SK-N-SH (cell line): ENCODE measurements at regions not wholly inside any gene's neighbourhood (a gene's known extent, or its start where the extent isn't known, plus 50 kb on each side); places are given as distances from the start of the nearest gene placed in this dataset.

Experiments used
- CTCF ChIA-PET: fragments of 300-600, 350-600 bp; formaldehyde crosslinking; extraction: SDS; loops from one replicate; lab custom pipeline; 2021; lab: Yijun Ruan, JAX
- POLR2A ChIA-PET: fragments of 350-600 bp; sonication (Branson Sonifier 250); formaldehyde crosslinking; extraction: SDS; loops from one replicate; lab custom pipeline; 2020; ENCODE audit warnings: antibody characterized with exemption, inconsistent platforms; lab: Yijun Ruan, JAX
- DNase-seq: peaks from one replicate; pipeline ENCODE4 v3.0.0; 2012
- H2AFZ ChIP-seq: fragments of 200-600 bp; sonication (generic); 2 replicates; pipeline ENCODE4 v1.8.1; 2016; ENCODE audit warnings: antibody characterized with exemption, mild to moderate bottlenecking, low read depth
- H3F3A ChIP-seq: fragments of 200-600 bp; sonication (generic); replicated peaks from 2 replicates; pipeline ENCODE3; 2016; ENCODE audit warnings: antibody characterized with exemption, mild to moderate bottlenecking; ENCODE audit not compliant: insufficient read depth
- H3K27ac ChIP-seq, 2 experiments: fragments of 200-500 bp in 1 of 2; fragments of 200-600 bp in 1 of 2; sonication (Bioruptor generic) in 1 of 2; sonication (generic), shearing (Covaris generic) in 1 of 2; 2 replicates each; pipeline versions ENCODE4 v1.5.1 to v1.6.1; 2014 to 2016; ENCODE audit warnings: low read depth in 2 of 2, inconsistent platforms in 1 of 2, low read length in 1 of 2, mild to moderate bottlenecking in 1 of 2, mixed read lengths in 1 of 2
- H3K27me3 ChIP-seq: fragments of 200-600 bp; sonication (generic), shearing (Covaris generic); 2 replicates; pipeline ENCODE4 v1.6.1; 2016; ENCODE audit warnings: mixed run types; ENCODE audit not compliant: insufficient read depth
- H3K36me3 ChIP-seq, 2 experiments: fragments of 200-500 bp in 1 of 2; fragments of 200-600 bp in 1 of 2; sonication (Bioruptor generic) in 1 of 2; sonication (generic) in 1 of 2; replicated peaks in 1 of 2; 2 replicates each; pipeline versions ENCODE3 to v1.5.1; 2014 to 2016; ENCODE audit warnings: low read length in 1 of 2, mild to moderate bottlenecking in 1 of 2; ENCODE audit not compliant: insufficient read depth in 2 of 2, control insufficient read depth in 1 of 2
- H3K4me1 ChIP-seq, 2 experiments: fragments of 200-500 bp in 1 of 2; fragments of 200-600 bp in 1 of 2; sonication (Bioruptor generic) in 1 of 2; sonication (generic), shearing (Covaris generic) in 1 of 2; 2 replicates each; pipeline versions ENCODE4 v1.5.1 to v1.6.1; 2014 to 2016; ENCODE audit warnings: low read depth in 1 of 2, low read length in 1 of 2, mixed run types in 1 of 2; ENCODE audit not compliant: insufficient read depth in 2 of 2, control insufficient read depth in 1 of 2
- H3K4me2 ChIP-seq: fragments of 200-600 bp; sonication (generic), shearing (Covaris generic); 2 replicates; pipeline ENCODE4 v1.6.1; 2017; ENCODE audit warnings: mixed run types
- H3K4me3 ChIP-seq, 2 experiments: fragments of 200-500 bp in 1 of 2; fragments of 200-600 bp in 1 of 2; sonication (Bioruptor generic) in 1 of 2; sonication (generic), shearing (Covaris generic) in 1 of 2; 2 replicates each; pipeline versions ENCODE4 v1.5.1 to v1.8.1; 2014 to 2016; ENCODE audit warnings: low read depth in 2 of 2, inconsistent platforms in 1 of 2, low read length in 1 of 2, mild to moderate bottlenecking in 1 of 2, mixed read lengths in 1 of 2, moderate library complexity in 1 of 2
- H3K79me2 ChIP-seq: fragments of 200-600 bp; sonication (generic); 2 replicates; pipeline ENCODE4 v1.8.1; 2017; ENCODE audit warnings: mild to moderate bottlenecking; ENCODE audit not compliant: insufficient read depth
- H3K9ac ChIP-seq: fragments of 200-600 bp; sonication (generic); 2 replicates; pipeline ENCODE4 v1.6.1; 2017; ENCODE audit warnings: mixed run types
- H3K9me2 ChIP-seq: fragments of 200-600 bp; sonication (generic); 2 replicates; pipeline ENCODE4 v1.6.1; 2017; ENCODE audit warnings: mixed run types
- H3K9me3 ChIP-seq: fragments of 200-600 bp; sonication (generic); 2 replicates; pipeline ENCODE4 v1.6.1; 2017; ENCODE audit warnings: mixed run types, mild to moderate bottlenecking, moderate library complexity
- H4K20me1 ChIP-seq: fragments of 200-600 bp; sonication (generic); 2 replicates; pipeline ENCODE4 v1.6.1; 2017; ENCODE audit warnings: mild to moderate bottlenecking, mixed run types; ENCODE audit not compliant: insufficient read depth
- CTCF ChIP-seq: fragments of 200-600 bp; sonication (generic); IDR thresholded peaks from 2 replicates; pipeline ENCODE4 v1.6.1; 2017; ENCODE audit warnings: antibody characterized with exemption, mild to moderate bottlenecking, moderate library complexity
- EZH2phosphoT487 ChIP-seq: fragments of 200-600 bp; sonication (generic); IDR thresholded peaks from 2 replicates; pipeline ENCODE4 v1.6.1; 2017; ENCODE audit warnings: low read depth, mixed run types, mild to moderate bottlenecking, antibody characterized with exemption, moderate library complexity, borderline replicate concordance
- POLR2AphosphoS5 ChIP-seq: IDR thresholded peaks from 2 replicates; pipeline ENCODE4 v1.6.1; 2012; ENCODE audit warnings: low read depth, low read length
- RCOR1 ChIP-seq: fragments of 150-350 bp; IDR thresholded peaks from 2 replicates; pipeline ENCODE4 v1.6.1; 2017; ENCODE audit warnings: antibody characterized with exemption, low read length
- REST ChIP-seq: IDR thresholded peaks from 2 replicates; pipeline ENCODE4 v1.6.1; 2012; ENCODE audit warnings: mild to moderate bottlenecking, low read depth, low read length, moderate library complexity
- RXRA ChIP-seq: IDR thresholded peaks from 2 replicates; pipeline ENCODE4 v1.4.0; 2012; ENCODE audit warnings: low read depth, mild to moderate bottlenecking, borderline replicate concordance
- SIN3A ChIP-seq: IDR thresholded peaks from 2 replicates; pipeline ENCODE4 v1.6.1; 2012; ENCODE audit warnings: low read depth, mild to moderate bottlenecking, low read length, moderate library complexity, borderline replicate concordance
- TEAD4 ChIP-seq: IDR thresholded peaks from 2 replicates; pipeline ENCODE4 v1.4.0; 2012; ENCODE audit warnings: mild to moderate bottlenecking, borderline replicate concordance; ENCODE audit not compliant: insufficient read depth
- WGBS: methylation state at CpG from one replicate; pipeline ENCODE4 v1.1.6; 2017; ENCODE audit warnings: low lambda C conversion rate; 5-methylcytosine and 5-hydroxymethylcytosine counted together

- no peak for TF ChIP-seq REST
- no peak for TF ChIP-seq TEAD4
- TF ChIP-seq RCOR1 = no peak
- no peak for TF ChIP-seq CTCF
- no peak for TF ChIP-seq POLR2AphosphoS5
- TF ChIP-seq RXRA = no peak
- TF ChIP-seq, all 33 proteins: peak for 0
These were observed 88.0 kb upstream of the ROPN1 start (continued) for GRCh38 chr3:124079912-124080276.

GRCh38 chr3:124082343-124082742 is 90.4 kb upstream of the ROPN1 start:
- H4K20me1 ChIP-seq = no peaks in the 10 kb centered on the region
- peaks cover 0 to 18% of the 10 kb centered on the region in 2 experiments; a peak in 2 of 4 replicates for H3K4me1 ChIP-seq
- H3K9ac ChIP-seq = no peak overlapping the region
- no peak overlapping the region for H3K27ac ChIP-seq
- CTCF ChIA-PET = interaction anchor here (0.7 to 7.5 kb wide), 6 partner anchors 49 to 758 kb away, joined by 3 to 97 read pairs (median 4); partner anchors contain the start of gene KALRN
- no peaks in the 10 kb centered on the region for H3K9me2 ChIP-seq
- 79% methylated on average over 2 of the region's 2 CpGs for WGBS
- H3K36me3 ChIP-seq = no peaks in the 10 kb centered on the region
- no peak overlapping the region for H3K4me2 ChIP-seq
- POLR2A ChIA-PET = no interaction called here
- no peak for TF ChIP-seq SIN3A
- no peak for TF ChIP-seq RCOR1
- no peak for TF ChIP-seq EZH2phosphoT487
- H2AFZ ChIP-seq = no peak overlapping the region
- H3F3A ChIP-seq = peaks cover 4% of the 10 kb centered on the region
- H3K79me2 ChIP-seq = no peaks in the 10 kb centered on the region
- no peak overlapping the region for H3K4me3 ChIP-seq
- H3K9me3 ChIP-seq = no peaks in the 10 kb centered on the region
- DNase-seq = no peak
- no peaks in the 10 kb centered on the region for H3K27me3 ChIP-seq
